Endodermal cell (in vitro differentiated cells): ENCODE measurements at regions not wholly inside any gene's neighbourhood (a gene's known extent, or its start where the extent isn't known, plus 50 kb on each side); places are given as distances from the start of the nearest gene placed in this dataset.

Experiments
- DNase-seq: peaks from one replicate; pipeline ENCODE4 v3.0.0-alpha.2; 2017
- H3K27ac ChIP-seq: 2 replicates; pipeline ENCODE4 v1.5.1; 2013; ENCODE audit warnings: mild to moderate bottlenecking, low read depth, low read length, moderate library complexity
- H3K27me3 ChIP-seq: 2 replicates; pipeline ENCODE4 v1.6.1; 2013; ENCODE audit warnings: mild to moderate bottlenecking, low read length, moderate library complexity; ENCODE audit not compliant: insufficient read depth, control insufficient read depth, poor library complexity, severe bottlenecking
- H3K36me3 ChIP-seq: 2 replicates; pipeline ENCODE4 v1.7.0; 2013; ENCODE audit warnings: mild to moderate bottlenecking, low read length, moderate library complexity; ENCODE audit not compliant: control insufficient read depth, insufficient read depth
- H3K4me1 ChIP-seq: one replicate; pipeline ENCODE4 v1.7.0; 2013; ENCODE audit warnings: low read length; ENCODE audit not compliant: control insufficient read depth, insufficient read depth
- H3K4me3 ChIP-seq: 2 replicates; pipeline ENCODE4 v1.5.1; 2013; ENCODE audit warnings: mild to moderate bottlenecking, low read length, moderate library complexity
- H3K9ac ChIP-seq: 2 replicates; pipeline ENCODE4 v1.6.1; 2013; ENCODE audit warnings: mild to moderate bottlenecking, low read length, moderate library complexity; ENCODE audit not compliant: poor library complexity, severe bottlenecking; ENCODE audit errors: extremely low read depth
- H3K9me3 ChIP-seq: 2 replicates; pipeline ENCODE4 v1.6.1; 2013; ENCODE audit warnings: mild to moderate bottlenecking, low read length, moderate library complexity; ENCODE audit not compliant: control insufficient read depth
- H3K27ac Mint-ChIP-seq: 2 replicates; pipeline ENCODE4 v1.8.0; 2020; ENCODE audit warnings: mixed read lengths
- H3K27me3 Mint-ChIP-seq: 2 replicates; pipeline ENCODE4 v1.8.0; 2021; ENCODE audit warnings: mild to moderate bottlenecking, mixed read lengths; ENCODE audit not compliant: insufficient read depth
- H3K36me3 Mint-ChIP-seq: 2 replicates; pipeline ENCODE4 v1.8.0; 2020; ENCODE audit warnings: low read depth, mixed read lengths
- H3K4me1 Mint-ChIP-seq: 2 replicates; pipeline ENCODE4 v1.8.0; 2020; ENCODE audit warnings: mixed read lengths
- H3K4me3 Mint-ChIP-seq: 2 replicates; pipeline ENCODE4 v1.8.0; 2020; ENCODE audit warnings: mild to moderate bottlenecking, moderate library complexity, mixed read lengths
- H3K9me3 Mint-ChIP-seq: 2 replicates; pipeline ENCODE4 v1.8.0; 2020; ENCODE audit warnings: mild to moderate bottlenecking, mixed read lengths
- WGBS, 2 experiments: methylation state at CpG; one replicate each; pipeline versions ENCODE4 v1.1.5 to v1.1.7; 2013; ENCODE audit warnings: missing lambda C conversion rate in 2 of 2, mixed read lengths in 1 of 2; ENCODE audit not compliant: insufficient coverage in 1 of 2, insufficient read length in 1 of 2; 5-methylcytosine and 5-hydroxymethylcytosine counted together
- TF ChIP-seq, protein P1 (sequence below): fragments of 200-600 bp; sonication (generic); conservative IDR thresholded peaks from 2 replicates; pipeline ENCODE4 v1.5.0; 2021; ENCODE audit warnings: antibody characterized with exemption, mild to moderate bottlenecking

DNA sequence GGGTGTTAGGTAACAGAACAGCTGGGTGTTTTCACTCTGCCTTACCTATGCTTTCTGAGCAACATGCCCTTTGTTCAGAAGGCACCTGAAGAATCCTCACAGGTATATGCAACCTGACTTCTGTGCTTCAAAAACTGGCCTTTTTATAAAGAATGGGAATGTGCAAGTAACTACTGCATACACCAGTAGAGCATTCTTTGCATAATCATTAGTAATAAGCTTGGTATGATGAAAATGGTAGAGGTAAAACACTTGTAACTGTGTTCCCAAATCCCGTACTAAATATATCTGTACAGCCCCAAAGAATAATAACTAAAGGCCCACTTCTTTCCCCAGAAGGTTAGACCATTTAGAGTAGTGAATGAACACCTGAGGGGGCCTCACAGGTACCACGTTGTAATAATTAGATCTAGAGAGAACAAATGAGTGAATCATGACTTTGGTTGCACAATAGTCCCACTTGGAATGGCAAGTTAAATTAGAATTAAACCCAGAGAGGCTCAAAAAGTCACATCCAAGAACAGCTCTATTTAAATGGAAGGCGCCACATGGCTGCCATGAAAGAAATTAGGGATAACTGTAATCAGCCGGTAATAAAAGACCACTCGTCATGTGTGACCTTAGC lies 413.9 kb downstream of the KLF12 start:
- Mint-ChIP-seq H3K36me3 (peaks cover 3% of the 10 kb centered on the region), H3K4me3 (no peak overlapping the region), H3K27me3 (no peaks in the 10 kb centered on the region), H3K9me3 (no peaks in the 10 kb centered on the region), H3K4me1 (peaks cover 36% of the 10 kb centered on the region), H3K27ac (peak overlapping the region; percentile 1)
- 89 to 95% methylated on average over 3 to 4 of the region's 5 CpGs for WGBS, 2 experiments
- Histone ChIP-seq H3K36me3 (no peaks in the 10 kb centered on the region), H3K4me3 (no peak overlapping the region), H3K4me1 (peaks cover 9% of the 10 kb centered on the region), H3K27ac (no peak overlapping the region), H3K9ac (no peak overlapping the region), H3K27me3 (no peaks in the 10 kb centered on the region), H3K9me3 (no peaks in the 10 kb centered on the region)
- TF ChIP-seq, protein P1, sequence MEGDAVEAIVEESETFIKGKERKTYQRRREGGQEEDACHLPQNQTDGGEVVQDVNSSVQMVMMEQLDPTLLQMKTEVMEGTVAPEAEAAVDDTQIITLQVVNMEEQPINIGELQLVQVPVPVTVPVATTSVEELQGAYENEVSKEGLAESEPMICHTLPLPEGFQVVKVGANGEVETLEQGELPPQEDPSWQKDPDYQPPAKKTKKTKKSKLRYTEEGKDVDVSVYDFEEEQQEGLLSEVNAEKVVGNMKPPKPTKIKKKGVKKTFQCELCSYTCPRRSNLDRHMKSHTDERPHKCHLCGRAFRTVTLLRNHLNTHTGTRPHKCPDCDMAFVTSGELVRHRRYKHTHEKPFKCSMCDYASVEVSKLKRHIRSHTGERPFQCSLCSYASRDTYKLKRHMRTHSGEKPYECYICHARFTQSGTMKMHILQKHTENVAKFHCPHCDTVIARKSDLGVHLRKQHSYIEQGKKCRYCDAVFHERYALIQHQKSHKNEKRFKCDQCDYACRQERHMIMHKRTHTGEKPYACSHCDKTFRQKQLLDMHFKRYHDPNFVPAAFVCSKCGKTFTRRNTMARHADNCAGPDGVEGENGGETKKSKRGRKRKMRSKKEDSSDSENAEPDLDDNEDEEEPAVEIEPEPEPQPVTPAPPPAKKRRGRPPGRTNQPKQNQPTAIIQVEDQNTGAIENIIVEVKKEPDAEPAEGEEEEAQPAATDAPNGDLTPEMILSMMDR: no peak
- DNase-seq: no peak

DNA sequence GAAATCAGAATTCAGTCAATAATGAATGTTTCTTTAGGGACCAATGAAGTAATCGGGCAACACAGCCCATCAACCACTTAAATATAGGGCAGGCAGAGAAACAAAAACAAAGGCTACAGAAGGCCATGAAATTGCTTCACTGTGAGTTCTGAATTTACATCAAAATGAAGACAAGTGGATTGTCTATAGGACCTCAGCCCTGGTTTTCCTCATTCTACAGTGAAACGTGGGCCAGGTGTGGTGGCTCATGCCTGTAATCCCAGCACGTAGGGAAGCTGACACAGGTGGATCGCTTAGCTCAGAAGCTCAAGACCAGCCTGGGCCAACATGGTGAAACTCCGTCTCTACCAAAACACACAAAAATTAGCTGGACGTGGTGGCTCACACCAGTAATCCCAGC lies 416.0 kb downstream of the KLF12 start:
- Histone ChIP-seq H3K27ac (no peak overlapping the region), H3K36me3 (no peaks in the 10 kb centered on the region), H3K4me3 (no peak overlapping the region), H3K9me3 (no peaks in the 10 kb centered on the region), H3K4me1 (peaks cover 9% of the 10 kb centered on the region), H3K27me3 (no peaks in the 10 kb centered on the region), H3K9ac (no peak overlapping the region)
- H3K27me3 Mint-ChIP-seq: no peaks in the 10 kb centered on the region
- H3K4me3 Mint-ChIP-seq: no peak overlapping the region
- 76 to 93% methylated on average over 5 to 6 of the region's 6 CpGs for WGBS, 2 experiments
- peaks cover 36% of the 10 kb centered on the region for H3K4me1 Mint-ChIP-seq
- DNase-seq: no peak
- peak overlapping the region; percentile 35 for H3K27ac Mint-ChIP-seq
- TF ChIP-seq, protein P1: no peak
- no peaks in the 10 kb centered on the region for H3K9me3 Mint-ChIP-seq
- peaks cover 3% of the 10 kb centered on the region for H3K36me3 Mint-ChIP-seq

DNA sequence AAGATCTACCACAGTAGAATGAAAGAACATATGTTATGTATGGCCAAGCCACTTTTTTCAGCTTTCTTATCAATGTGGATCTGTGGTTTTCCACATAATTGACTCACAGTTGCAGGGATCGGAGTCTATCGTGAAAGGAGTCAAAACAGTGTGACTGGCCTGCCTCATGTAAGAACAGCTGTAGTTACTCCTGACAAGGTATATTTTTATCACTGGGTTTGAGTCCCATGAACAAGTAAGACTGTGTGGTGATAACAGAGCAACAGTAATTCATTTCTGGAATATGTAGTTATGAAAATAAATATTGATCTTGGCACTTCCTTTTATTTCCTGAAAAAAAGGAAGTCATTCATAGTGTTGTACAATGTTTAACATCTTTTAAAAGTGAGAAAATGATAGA lies 416.6 kb downstream of the KLF12 start:
- Histone ChIP-seq H3K27me3 (no peaks in the 10 kb centered on the region), H3K9ac (no peak overlapping the region), H3K4me3 (no peak overlapping the region), H3K36me3 (no peaks in the 10 kb centered on the region), H3K27ac (no peak overlapping the region), H3K4me1 (peaks cover 9% of the 10 kb centered on the region), H3K9me3 (no peaks in the 10 kb centered on the region)
- H3K4me1 Mint-ChIP-seq: peaks cover 34% of the 10 kb centered on the region
- H3K4me3 Mint-ChIP-seq: no peak overlapping the region
- TF ChIP-seq, protein P1: no peak
- no peak for DNase-seq
- no peak overlapping the region for H3K27ac Mint-ChIP-seq
- no peaks in the 10 kb centered on the region for H3K27me3 Mint-ChIP-seq
- H3K36me3 Mint-ChIP-seq: peaks cover 3% of the 10 kb centered on the region
- WGBS, 2 experiments: 90 to 100% methylated on average over 2 of the region's 2 CpGs
- H3K9me3 Mint-ChIP-seq: no peaks in the 10 kb centered on the region
